NCI-H1930 (cell line): ENCODE measurements at regions not wholly inside any gene's neighbourhood (a gene's known extent, or its start where the extent isn't known, plus 50 kb on each side); places are given as distances from the start of the nearest gene placed in this dataset.

ENCODE experiments used
- DNase-seq, 2 experiments: peaks; one replicate each; lab custom pipeline; 2025; lab: John Stamatoyannopoulos, UW

GRCh38 chr11:116442238-116442752, 330.5 kb downstream of the BUD13 start:
- DNase-seq: no peak

DNA sequence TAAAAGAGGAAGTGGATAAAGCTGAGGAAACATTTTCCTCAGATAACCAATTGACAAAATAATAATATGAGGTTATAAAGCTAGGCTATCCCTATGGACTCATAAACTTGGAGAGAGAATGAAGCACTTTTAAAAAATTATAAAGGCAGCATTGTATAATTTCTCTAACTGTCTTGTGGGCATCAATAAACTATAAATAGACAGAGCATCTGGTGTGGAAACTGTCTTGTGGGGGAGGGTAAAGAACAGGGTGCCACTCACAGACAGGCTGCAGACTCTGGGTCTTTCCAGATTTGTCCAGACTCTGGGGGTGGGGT, 333.5 kb downstream of the BUD13 start:
- no peak for DNase-seq

- DNase-seq: no peak
Observed at GRCh38 chr11:116438651-116439360, 334.0 kb downstream of the BUD13 start.

GRCh38 chr11:116434986-116435385, 337.8 kb downstream of the BUD13 start:
- DNase-seq: no peak

DNA sequence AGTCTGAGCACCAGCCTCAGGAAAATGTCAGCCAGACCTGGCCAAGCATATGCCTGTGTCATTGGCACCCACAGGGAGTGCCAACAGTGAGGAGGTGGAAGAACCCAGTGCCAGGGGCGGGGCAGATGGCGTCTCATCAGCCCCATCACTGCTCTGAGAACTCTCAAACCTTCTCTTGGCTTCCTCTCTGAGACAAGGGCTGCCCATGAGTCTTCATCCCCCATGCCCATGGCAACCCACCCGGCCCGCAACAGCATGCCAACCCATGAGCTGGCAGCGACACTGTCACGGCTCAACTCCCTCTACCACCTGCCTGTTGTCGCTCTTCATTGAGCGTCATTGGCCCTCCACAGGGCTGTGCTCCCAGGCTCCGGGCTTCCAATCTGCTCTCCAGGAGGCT, 340.5 kb downstream of the BUD13 start:
- no peak for DNase-seq

DNA sequence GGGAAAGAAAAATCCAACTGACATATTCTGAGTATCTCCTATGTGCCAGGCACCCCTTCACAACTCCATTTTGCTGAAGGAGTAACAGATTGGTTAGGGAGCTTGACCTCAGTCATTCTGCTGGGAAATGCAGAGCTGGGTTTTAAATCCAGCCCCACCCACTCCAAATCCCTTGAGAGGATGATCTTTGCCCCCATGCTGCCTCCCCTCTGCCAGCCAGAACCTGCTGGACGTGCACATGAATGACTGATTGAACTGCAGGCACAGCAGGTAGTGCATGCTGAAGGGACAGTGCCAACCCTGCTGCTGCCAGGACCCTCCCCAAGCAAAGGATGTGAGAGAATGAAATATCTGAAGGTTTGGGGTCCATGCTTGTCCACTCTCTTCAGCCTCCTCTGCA, 340.9 kb downstream of the BUD13 start:
- DNase-seq: no peak

DNA sequence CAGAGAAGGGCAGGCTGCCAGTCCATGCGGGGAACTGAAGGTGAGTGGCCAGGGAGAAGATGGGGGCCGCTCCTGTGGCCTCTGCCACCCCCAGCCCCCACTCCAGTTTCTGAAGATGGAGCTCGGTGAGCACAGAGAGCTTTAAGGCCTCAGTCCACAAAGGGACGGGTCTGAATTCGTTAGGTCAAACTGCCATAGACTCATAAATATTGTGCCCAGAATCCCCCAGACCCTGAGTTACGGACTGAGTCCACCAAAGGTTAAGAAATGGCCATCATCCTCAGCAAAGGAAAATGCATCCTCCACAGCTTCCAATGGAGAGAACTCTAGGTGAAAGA, 344.2 kb downstream of the BUD13 start:
- no peak for DNase-seq

- no peak for DNase-seq
Observed at GRCh38 chr11:116427903-116428637, 344.7 kb downstream of the BUD13 start.

DNA sequence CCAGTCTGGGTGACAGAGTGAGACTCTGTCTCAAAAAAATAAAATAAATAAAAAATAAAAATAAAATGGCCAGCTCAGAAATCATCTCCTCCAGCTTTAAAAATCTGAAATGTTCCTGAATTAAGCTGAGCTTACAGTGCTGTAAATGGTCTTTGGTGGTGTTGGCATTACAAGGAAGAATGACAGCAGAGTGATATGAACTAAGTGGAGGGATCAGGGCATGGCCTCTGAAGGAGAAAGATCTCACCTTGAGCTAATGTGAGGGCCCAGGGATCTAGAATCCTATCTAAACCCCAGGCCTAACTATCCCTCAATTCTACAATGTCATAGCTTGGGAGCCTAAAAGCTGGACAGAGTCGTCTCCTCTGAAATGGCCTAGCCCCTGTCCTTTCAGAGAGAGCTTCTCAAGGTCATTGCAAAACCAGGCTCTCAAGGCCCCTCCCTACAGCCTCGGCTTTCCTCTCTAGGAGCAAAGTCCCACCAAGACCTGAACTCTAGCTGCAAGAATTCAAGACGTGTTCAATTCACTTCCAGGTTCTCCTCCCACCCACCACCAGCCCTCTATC, 345.4 kb downstream of the BUD13 start:
- no peak for DNase-seq

DNA sequence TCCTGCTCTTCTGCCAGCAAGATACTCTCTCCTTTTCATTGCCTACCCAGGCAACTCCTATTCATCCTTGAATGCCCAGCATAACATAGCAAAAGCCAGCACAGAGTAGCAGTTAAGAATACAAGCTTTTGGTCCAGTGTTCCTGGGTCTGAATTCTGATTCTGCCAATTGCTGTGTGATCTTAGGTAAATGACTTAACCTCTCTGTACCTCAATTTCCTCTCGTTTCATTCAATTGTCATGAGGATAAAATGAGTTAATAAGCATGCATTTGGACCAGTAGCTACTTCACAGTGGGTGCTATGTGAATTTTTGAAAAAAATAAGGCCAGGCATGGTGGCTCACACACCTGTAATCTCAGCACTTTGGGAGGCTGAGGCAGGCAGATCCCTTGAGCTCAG, 346.0 kb downstream of the BUD13 start:
- DNase-seq: no peak

DNA sequence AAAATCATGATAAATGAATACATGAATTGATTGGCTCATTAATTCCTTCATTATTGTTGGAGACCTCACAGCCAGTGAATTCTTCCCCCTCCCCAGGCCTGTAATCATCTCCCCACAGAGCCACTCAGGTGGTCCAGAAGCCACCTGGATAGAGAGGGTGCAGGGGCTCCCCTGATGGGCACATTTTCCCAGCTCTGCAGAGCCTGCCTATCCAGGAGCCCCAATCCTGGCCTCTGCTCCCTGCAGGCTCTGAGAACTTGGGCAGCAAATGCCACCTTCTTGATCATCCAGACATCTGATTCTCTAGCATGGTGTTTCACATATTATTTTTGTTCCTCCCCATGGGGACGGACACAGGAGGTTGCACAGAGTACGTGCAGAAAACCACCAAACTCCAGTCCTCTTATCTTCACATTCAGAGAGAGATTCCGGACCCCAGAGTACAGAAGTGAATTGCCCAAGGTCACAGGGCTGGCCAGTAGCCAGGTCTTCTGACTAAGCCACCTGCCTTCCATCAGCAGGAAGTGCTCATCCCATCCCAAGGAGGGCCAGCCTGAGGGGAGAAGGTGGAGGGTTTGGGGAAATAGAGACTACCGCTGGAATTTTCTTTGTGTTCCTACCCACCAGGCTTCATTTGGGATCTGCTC, 348.0 kb downstream of the BUD13 start:
- DNase-seq: no peak

- no peak for DNase-seq
Observed at GRCh38 chr11:116422956-116423600, 349.7 kb downstream of the BUD13 start.

DNA sequence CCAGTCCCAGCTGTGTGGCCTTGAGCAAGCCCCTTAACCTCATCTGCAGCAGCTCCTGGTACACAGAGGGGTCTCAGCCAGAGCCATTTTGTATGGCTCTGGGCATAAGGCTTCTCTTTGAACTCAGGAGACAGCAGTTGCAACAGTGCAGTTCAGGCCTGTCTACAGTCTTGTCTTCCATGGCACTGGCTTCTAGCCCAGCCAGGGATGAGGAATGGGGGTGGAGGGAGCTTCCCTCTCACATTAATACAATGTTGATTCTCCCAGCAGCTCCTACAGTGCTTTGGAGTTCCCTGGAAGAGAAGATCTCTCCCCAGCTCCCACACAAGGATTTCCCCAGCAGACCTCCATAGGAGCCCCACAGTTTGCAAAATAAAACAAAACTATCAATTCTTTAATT, 350.2 kb downstream of the BUD13 start:
- no peak for DNase-seq

GRCh38 chr11:116421529-116422185, 351.1 kb downstream of the BUD13 start:
- no peak for DNase-seq

DNA sequence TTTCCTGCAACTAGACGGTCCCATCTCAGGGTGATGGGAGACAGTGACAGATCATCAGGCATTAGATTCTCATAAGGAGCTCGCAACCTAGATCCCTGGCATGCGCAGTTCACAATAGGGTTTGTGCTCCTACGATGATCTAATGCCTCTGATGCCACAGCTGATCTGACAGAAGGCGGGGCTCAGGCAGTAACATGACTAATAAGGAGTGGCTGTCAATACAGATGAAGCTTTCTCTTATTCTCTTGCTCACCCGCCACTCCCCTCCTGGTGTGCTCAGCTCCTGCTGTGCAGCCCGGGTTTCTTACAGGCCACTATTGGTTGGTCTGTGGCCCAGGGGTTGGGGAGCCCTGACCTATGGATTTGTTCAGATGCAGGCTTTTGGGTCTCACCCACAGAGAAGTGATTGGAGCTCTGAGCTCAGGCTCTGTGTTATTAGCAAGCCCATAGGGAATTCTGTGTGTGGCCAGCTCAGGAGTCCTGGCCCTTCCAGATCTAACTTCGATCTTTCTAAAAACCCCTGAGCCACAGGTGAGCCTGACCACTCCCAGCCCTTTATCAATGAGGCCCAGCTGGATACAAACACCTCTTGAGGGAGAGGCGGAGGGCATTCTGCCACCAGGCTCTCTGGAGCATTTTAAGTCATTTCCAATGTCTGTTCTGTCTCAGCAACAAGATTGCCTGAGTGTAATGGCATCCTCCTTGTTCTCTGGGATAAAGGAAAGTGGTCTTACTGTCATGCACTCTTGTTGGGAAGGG, 351.8 kb downstream of the BUD13 start:
- no peak for DNase-seq

GRCh38 chr11:116420030-116420429, 352.8 kb downstream of the BUD13 start:
- no peak for DNase-seq

- DNase-seq: no peak
Observed at GRCh38 chr11:116418388-116419041, 354.3 kb downstream of the BUD13 start.

- DNase-seq: no peak
Observed at GRCh38 chr11:116416852-116417251, 355.9 kb downstream of the BUD13 start.

DNA sequence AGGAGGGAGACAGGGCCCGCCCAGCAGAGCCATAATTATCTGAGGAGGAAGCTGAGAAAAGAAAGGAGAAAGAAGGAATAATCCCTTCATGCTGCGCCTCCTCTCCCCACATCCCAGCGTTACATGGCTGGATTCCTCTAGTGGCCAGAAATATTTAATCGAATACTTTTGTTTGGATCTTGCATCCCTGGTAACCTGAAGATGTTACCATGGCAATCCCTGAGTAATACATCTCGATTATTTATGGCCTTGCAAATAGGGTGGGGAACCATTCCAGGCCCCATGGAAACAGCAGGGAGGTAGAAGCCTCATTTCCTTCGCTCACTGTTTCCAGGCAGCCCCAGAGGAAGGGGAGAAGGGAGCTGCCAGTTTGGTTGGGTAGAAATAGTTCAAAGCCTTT, 357.7 kb downstream of the BUD13 start:
- no peak for DNase-seq

GRCh38 chr11:116414357-116414880, 358.4 kb downstream of the BUD13 start:
- DNase-seq: no peak
